NCI-H2196 (cell line): ENCODE measurements at regions not wholly inside any gene's neighbourhood (a gene's known extent, or its start where the extent isn't known, plus 50 kb on each side); places are given as distances from the start of the nearest gene placed in this dataset.

Experiments used
- DNase-seq: peaks from one replicate; lab custom pipeline; 2025; ENCODE audit not compliant: unreplicated experiment; lab: John Stamatoyannopoulos, UW

- DNase-seq = no peak
These were observed 184.4 kb downstream of the MDFIC start for GRCh38 chr7:115106316-115106715.

- DNase-seq = no peak
These were observed 180.8 kb downstream of the MDFIC start for GRCh38 chr7:115102738-115103137.

- no peak for DNase-seq
These were observed 179.3 kb downstream of the MDFIC start for GRCh38 chr7:115101199-115101598.

GRCh38 chr7:115099906-115100305, 178.0 kb downstream of the MDFIC start:
- DNase-seq = no peak

GRCh38 chr7:115097175-115097671, 175.3 kb downstream of the MDFIC start:
- DNase-seq = no peak

GRCh38 chr7:115096262-115096661, 174.4 kb downstream of the MDFIC start:
- no peak for DNase-seq

- no peak for DNase-seq
These were observed 172.3 kb downstream of the MDFIC start for GRCh38 chr7:115094163-115094562.

- no peak for DNase-seq
These were observed 167.0 kb downstream of the MDFIC start for GRCh38 chr7:115088893-115089292.

GRCh38 chr7:115087437-115087836, 165.5 kb downstream of the MDFIC start:
- DNase-seq = no peak

GRCh38 chr7:115086146-115086841, 164.4 kb downstream of the MDFIC start:
- DNase-seq = no peak

- DNase-seq = no peak
These were observed 163.5 kb downstream of the MDFIC start for GRCh38 chr7:115085421-115085820.

- no peak for DNase-seq
These were observed 162.0 kb downstream of the MDFIC start for GRCh38 chr7:115083935-115084334.

GRCh38 chr7:115081772-115082171, 159.9 kb downstream of the MDFIC start:
- no peak for DNase-seq

- DNase-seq = no peak
These were observed 157.0 kb downstream of the MDFIC start for GRCh38 chr7:115078851-115079250.

- no peak for DNase-seq
These were observed 156.5 kb downstream of the MDFIC start for GRCh38 chr7:115078386-115078785.

GRCh38 chr7:115070311-115070710, 148.4 kb downstream of the MDFIC start:
- DNase-seq = no peak
